ENCODE measurements at regions not wholly inside any gene's neighbourhood (a gene's known extent, or its start where the extent isn't known, plus 50 kb on each side); places are given as distances from the start of the nearest gene placed in this dataset.
"Not testable (repeated sequence)": the region's sequence is repeated elsewhere in the genome, so short reads cannot be mapped to it uniquely, and the experiment has no call there.

DNA sequence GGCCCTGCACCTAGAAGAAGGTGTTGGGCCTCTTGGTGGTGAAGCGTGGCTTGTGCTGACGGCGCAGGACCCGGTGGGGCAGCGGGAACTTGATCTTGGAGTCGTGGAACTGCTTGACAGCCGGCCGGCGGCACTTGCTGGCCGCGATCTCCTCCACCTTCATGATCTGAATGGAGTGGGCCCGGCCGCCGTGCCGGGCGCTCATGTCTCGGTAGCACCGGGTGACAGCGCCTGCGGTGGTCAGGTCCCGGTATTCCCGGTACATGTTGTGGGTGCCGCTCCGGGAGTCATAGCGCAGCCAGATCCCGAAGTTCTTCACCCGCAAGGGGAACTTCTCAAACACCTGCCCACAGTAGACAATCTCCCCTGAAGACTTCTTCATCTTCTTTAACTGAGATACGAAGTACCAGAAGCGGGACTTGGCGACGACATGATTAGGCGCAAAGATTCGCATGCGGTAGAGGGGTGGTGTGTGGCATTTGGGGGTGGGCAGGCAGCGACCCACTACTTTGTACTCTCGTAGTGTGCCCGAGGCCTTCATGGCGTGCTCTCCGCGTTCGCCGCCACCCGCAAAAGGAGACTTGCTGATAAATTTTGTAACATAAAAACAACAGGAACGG lies 92.1 kb upstream of the MSH6 start:
- not testable (repeated sequence) for DNase-seq (ENCODE audit: low read depth in 2 of 2)

DNA sequence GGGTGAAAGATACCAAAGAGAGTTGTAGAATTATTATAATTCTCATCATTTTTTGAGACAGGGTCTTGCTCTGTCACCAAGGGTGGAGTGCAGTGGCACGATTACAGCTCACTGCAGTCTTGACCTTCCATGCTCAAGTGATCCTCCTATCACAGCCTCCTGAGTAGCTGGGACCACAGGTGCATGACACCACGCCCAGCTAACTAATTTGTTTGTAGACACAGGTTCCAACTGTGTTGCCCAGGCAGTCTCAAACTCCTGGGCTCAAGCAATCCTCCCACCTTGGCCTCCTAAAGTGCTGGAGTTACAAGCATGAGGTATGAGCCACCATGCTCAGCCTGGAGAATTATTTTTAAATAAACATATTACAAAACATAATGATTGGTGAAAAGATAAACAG lies 92.8 kb upstream of the MSH6 start:
- no peak for DNase-seq (ENCODE audit: low read depth in 2 of 2)

DNA sequence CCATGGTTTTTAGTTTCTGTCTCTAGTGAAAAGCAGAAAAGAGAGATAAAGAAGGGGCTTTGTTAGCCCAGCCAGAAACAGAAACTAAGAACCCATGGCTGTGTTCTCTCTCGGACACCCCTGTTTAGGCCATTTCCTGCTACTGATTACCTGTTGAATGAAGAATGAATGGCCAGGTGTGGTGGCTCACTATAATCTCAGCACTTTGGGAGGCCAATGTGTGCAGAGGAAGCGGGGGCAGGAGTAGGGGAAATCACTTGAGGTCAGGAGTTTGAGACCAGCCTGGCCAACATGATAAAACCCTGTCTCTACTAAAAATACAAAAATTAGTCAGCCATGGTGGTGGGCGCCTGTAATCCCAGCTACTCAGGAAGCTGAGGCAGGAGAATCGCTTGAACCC lies 93.8 kb upstream of the MSH6 start:
- DNase-seq (ENCODE audit: low read depth in 2 of 2): peak; percentile 11 to 40

DNA sequence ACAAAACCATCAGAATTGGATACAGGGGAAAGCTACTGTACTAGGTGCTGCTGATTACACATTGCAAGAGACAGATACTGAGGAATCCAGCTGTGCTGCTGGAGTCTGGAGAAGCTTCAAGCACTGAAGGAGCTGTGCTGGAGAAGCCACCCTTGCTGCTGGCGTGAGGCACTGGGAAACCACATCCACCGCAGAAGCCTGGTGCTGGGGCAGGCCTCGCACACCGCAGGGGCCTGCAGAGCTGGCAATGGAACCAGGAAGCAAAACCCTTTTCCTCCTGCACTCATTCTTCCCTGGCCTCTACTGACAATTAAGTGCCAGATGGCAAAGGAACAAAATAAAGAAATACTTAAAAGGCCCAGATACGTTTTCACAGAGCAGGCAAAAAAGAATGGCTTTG lies 94.4 kb upstream of the MSH6 start:
- DNase-seq (ENCODE audit: low read depth in 2 of 2): peak in 1 of 2 donors; percentile 43

DNA sequence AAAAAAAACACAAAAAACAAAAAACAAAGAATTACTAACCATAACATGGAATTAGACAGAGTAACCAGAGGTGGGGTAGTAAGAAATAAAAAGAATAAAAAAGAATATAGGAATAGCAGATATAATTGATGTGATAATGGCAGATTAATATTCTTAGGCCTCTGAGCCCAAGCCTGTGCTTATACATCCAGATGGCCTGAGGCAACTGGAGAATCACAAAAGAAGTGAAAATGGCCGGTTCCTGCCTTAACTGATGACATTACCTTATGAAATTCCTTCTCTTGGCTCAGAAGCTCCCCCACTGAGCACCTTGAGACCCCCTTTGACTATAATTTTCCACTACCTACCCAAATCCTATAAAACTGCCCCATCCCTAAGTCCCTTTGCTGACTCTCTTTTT lies 95.1 kb upstream of the MSH6 start:
- DNase-seq (ENCODE audit: low read depth in 2 of 2): no peak

DNA sequence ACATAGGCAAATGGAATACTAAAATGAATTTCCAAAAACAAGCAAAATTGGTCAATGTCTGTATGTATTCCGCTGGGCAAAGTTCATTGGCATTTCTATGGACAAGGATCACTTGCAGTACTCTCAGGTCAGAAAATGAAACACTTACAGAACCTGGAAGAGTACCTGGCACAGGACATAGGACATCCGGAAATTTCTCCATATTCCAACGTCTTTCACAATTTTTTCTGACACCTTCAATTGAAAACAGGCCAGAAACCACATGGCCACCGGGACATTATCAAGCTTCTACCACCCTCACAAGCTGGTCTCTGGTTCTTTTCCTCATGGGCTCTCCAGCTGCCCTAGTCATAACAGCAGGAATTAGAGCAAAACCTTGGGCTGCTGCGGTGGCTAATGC lies 96.9 kb upstream of the MSH6 start:
- DNase-seq (ENCODE audit: low read depth in 2 of 2): peak in 1 of 2 donors; percentile 16

DNA sequence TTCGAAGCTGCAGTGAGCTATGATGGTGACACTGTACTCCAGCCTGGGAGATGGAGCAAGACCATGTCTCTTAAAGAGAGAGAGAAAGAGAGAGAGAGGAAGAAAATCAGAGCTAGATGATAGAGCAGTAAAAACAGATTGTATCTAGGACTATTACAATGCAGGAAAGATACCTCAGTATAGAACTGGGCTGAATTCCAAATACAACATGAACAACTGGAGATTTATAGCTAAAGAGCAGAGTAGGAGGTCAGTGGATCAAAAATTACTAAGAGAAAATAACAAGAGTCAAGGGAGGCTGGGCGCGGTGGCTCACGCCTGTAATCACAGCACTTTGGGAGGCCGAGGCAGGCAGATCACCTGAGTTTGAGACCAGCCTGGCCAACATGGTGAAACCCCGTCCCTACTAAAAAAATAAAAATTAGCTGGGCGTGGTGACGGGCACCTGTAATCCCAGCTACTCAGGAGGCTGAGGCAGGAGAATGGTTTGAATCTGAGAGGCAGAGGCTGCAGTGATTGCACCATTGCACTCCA lies 100.7 kb upstream of the MSH6 start:
- DNase-seq (ENCODE audit: low read depth in 2 of 2): peak; percentile 15 to 73

DNA sequence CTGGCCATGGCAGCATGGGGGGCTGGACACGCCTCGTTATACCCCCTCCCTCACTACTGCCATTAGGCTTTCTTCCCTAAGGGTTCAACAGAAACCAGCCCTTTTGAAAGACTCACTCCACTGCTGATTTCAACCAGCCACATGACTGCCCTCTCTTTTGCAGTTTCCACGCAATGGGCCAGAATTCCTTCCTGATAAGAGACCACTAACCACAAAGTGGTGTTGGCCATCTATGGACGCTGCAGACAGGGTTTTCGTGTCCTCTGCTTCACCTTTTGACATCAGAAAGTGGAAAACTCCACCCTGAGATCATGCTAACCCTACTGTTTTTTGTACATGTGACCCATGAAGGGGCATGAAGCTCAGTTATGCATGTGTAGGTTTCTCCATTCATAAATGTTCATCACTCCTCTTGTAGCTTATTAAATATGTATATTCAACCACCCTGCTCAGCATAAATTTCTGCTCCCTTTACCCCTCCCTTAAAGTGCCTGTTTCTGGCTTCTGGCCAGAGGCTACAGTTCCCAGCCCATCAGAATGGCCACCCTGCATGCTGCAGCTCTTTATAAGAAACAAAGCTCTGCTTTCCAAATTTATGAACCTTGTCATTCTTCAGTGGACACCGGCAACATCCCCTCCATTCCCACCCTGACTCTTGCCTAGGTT lies 105.6 kb upstream of the KCNK12 start:
- DNase-seq (ENCODE audit: low read depth in 2 of 2): no peak

DNA sequence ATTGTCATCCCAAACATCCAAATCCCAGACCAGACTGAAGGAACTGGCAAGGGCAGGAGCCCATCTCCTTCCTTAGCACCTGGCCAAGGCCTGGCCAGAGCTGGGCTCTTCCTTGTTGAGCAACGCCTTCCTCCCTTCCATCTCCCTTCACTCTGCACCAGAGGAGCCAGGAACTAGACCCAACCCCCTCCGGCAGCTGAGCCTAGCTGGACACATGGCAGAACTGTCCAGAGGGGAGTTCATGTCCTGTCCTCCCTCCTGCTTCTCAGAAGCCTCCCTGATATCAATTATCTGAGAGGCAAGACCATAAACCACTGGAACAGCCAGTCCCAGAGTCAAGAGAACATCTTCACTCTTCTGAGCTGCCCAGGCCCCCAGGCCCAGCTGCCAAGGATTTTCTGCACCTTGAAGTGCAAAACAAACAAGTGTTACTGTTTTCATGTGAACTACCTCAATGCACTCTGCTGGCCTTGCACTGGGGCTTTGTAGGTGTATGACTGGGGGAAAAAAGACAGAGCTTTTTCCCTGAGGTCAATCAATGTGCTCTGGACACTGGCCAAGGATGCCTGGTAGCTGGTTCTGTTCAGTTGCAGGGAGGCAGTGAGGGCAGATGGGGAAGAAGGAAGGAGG lies 104.5 kb upstream of the KCNK12 start:
- DNase-seq (ENCODE audit: low read depth in 2 of 2): no peak

DNA sequence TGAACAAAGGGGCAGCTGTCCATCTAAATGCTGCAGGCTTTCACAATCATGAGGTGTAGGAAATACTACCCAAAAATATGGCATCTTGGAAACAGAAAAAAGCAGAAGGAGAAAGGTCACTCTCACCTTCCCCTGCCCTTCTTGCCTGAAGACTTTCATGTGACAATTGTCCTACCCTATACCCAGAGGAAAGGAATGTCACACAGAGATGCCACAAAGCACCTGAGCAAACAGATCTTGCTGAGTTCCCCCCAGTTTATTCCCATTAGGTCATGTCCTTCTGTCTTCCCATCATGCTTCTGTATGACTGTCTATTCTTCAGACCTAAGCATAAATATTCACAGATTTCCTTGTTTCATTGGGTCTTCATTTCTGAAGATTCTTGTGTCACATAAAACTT lies 95.5 kb upstream of the KCNK12 start:
- no peak for DNase-seq (ENCODE audit: low read depth in 2 of 2)

DNA sequence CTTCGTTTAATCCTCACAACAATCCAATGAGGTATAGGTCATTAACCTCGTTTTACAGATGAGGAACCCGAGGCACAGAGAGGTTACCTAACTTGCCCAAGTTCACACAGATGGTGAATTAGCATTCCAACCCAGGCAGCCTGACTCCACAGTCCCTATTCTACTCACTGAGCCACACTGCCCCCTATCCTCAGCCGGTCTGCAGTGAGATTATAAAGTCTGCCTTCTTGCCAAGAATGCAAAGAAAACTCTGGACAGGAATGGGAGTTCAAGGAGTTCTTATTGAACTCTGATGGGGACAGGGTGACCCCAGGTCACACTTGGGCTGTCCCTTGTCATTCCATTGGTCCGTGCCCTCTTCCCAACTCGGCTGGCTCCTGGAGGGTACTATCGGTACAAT lies 94.0 kb upstream of the KCNK12 start:
- no peak for DNase-seq (ENCODE audit: low read depth in 2 of 2)

DNA sequence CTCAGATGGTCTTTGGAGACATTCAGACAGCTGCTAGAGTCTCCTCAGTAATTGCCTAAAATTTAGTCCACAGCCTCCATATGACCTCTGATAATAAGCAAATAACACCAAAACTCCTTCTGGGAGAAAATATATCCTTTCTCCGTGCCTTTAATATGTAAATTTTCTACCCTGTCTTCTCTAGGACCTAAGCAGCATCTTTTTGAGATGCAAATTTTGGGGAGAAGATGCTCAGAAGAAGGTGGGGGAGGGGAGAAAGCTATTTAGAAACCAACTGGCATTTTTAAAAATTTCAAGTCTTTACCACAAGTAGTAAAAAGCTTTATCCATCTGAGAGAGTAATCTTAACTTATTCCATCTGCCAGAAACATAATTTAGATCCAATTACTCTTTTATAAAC lies 91.8 kb upstream of the KCNK12 start:
- DNase-seq (ENCODE audit: low read depth in 2 of 2): no peak

DNA sequence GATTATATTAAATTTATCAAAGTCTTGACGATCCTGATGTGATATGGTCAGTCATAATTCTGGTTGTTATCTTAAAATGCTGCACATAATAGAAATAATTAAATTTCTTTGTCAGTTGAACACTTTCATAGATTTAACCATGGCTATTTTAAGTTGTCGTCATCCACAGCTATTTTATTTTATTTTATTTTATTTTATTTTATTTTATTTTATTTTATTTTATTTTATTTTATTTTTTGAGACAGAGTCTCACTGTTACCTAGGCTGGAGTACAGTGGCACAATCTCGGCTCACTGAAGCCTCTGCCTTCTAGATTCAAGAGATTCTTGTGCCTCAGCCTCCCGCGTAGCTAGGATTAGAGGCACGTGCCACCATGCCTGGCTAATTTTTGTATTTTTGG lies 90.5 kb upstream of the KCNK12 start:
- DNase-seq (ENCODE audit: low read depth in 2 of 2): no peak

DNA sequence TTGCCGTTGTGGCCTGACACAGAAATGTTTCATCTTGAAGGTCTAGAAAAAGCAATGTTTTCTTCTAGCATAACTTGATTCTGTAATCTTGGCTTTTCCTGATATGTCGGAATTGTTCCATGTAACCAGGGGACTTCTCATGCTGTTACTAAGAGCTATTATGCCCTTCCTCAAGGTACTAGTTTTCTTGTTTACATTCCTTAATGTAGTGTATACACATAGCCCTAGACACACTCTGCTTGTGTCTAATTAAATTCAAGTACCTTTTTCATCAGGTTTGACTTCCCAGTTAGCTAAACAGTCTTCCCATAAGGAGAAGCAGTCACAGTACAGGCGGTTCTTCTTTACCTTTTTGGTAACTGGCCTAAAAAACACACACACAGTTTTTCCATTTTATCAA lies 89.4 kb upstream of the KCNK12 start:
- no peak for DNase-seq (ENCODE audit: low read depth in 2 of 2)

DNA sequence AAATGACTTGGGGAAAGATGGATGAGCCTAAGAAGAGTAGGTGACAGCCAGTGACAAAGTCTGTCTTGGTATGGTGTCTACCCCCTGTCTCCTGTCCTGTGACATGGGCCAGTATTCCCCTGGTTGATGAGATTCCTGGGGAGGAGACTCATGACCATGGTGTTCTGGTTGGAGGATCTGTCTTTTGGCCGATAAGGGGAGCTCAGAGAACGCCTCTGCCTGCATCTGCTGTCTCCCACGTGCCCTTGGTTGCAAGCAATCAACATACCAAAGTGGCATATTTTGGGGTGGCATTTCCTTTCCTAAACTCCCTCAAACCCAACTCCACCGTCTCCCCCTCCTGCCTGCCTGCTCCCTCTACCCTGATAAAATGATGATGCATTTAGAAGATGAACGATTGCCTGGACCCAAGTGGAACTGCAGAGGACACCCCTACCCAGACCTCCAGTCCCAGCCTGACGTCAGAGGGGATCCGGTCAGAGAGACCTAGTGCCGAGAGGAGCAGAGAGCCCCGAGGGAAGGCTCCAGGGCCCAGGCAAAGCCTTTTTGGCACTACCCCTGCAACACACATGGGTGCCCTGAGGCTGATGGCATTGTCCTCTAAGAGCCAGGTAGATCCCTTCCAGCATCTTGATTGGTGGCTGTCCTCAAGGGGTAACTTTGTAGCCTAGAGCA lies 88.0 kb upstream of the KCNK12 start:
- DNase-seq (ENCODE audit: low read depth in 2 of 2): no peak

DNA sequence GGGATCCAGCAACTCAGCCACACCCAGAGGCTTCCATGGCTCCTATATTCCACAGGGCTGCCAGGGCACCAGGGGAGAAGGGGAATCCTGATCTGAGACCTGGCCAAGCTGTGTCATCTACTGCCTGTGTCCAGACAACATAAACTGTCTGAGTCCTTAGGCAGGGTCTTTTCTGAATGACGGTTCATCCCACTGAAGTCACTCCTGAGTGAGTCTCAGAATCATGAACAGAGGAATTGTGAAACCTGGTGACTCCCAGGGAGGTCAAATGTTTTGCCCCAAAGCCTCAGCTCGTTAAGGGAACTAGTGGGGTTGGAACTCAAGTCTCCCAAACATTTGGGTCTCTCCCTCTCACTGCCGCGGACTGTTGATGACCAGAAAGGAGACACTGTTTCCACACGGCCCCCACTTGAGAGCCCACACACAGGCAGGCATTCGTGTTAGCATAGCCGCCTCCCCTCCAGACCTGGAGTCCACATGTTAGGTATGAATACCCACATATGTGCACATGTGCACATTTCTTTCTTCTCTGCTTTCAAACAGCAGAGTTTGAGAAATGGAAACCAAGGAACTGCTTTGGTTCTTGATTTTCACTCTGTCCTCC lies 87.2 kb upstream of the KCNK12 start:
- no peak for DNase-seq (ENCODE audit: low read depth in 2 of 2)

DNA sequence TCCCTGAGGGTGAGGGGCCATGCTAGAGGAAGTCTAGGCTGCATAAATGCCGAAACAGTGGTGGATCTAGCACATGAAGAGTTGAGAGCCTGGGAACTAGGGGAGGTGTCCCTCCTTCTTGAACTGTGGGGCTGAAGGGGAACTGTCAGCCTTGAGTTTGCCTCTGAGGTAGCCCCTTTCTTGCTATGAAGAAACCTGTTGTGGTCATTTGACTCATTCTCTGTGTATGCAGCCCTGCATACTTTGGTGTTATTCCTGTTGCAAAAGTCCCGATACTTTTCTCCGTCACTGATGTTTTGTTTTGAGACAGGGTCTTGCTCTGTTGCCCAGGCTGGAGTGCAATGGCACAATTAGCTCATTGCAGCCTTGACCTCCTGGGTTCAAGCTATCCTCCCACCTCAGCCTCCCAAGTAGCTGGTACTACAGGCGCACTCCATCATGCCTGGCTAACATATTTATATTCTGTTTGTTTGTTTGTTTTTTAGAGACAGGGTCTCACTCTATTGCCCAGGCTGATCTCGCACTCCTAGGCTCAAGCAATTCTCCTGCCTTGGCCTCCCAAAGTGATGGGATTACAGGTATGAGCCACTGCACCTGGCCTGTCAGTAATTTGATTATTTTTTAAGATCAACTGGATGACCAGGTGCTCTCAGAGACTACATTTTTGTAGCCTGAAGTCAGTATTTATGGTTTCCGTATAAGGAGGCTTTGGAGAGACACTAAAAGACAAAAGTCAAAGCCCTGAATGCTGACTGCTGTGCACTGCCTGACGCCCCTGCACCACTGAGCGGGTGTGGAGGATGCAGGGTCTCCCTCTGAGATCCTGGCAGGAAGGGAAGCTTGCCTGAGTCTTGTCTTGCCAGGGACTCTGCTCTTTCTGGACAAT lies 86.2 kb upstream of the KCNK12 start:
- no peak for DNase-seq (ENCODE audit: low read depth in 2 of 2)

DNA sequence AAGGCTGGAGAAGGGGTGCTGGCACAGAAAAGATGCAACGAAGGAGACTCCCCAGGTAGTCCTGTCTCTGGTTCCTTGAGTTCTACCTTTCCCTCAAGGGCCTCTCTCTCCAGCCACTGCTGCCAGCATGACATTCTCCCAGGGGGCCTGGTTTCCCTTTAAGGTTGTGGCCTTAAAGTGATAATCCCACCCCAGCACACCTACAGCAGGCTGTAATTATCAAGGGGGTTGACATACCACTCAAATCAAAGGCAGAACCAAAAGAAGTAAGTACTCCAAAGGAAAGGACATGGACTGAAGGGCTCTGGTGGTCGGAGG lies 84.7 kb upstream of the KCNK12 start:
- DNase-seq (ENCODE audit: low read depth in 2 of 2): no peak

DNA sequence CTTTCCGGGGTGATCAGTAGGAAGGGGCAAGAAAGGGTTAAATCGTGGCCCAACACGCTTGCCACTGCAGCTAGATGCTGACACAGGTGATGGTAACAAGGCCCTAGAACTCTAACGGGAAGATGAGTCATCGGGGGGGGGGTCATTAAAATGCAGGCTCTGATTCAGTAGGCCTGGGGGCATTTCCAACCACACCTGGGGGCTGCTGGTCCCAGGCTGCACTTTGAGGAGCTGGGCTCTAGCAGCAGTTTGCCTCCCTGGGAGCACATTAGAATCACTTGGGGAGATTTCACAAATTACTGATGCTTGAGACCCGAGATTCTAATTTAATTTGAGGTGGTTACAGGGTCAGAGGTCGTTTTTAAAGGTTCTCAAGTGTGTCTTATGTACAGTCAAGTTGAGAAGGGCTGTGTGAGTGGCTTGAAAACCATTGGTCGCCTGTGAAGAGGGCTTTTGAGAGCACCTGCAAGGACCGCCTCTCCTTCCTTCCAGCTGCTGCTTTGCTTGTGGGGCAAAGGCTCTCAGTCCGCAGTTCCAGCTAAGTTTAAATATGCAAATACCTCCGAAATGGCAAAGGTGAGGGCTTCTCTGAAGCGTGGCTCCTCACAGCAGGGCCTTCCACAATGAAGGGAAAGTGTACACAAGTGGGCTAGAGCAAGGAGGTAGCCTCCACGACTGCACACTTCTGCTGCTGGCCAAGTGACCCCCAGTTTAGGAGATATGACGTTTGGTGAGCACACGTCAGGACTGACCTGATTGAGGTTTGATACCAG lies 84.2 kb upstream of the KCNK12 start:
- DNase-seq (ENCODE audit: low read depth in 2 of 2): no peak
